Neural cell (in vitro differentiated cells): ENCODE measurements at regions not wholly inside any gene's neighbourhood (a gene's known extent, or its start where the extent isn't known, plus 50 kb on each side); places are given as distances from the start of the nearest gene placed in this dataset.
"Not testable (repeated sequence)": the region's sequence is repeated elsewhere in the genome, so short reads cannot be mapped to it uniquely, and the experiment has no call there.

ENCODE experiments used
- CTCF ChIP-seq: fragments of 450-650 bp; IDR thresholded peaks from 2 replicates; pipeline ENCODE4 v1.5.1; 2014; ENCODE audit warnings: antibody characterized with exemption, mild to moderate bottlenecking, moderate library complexity; ENCODE audit not compliant: poor library complexity, severe bottlenecking
- EP300 ChIP-seq: fragments of 450-650 bp; conservative IDR thresholded peaks from 2 replicates; pipeline ENCODE4 v1.6.1; 2014; ENCODE audit warnings: antibody characterized with exemption, mild to moderate bottlenecking, moderate library complexity; ENCODE audit not compliant: poor library complexity, severe bottlenecking
- EZH2 ChIP-seq: fragments of 200-600, 300-800 bp; shearing (Covaris generic), sonication (generic); IDR thresholded peaks from 2 replicates; pipeline ENCODE4 v1.6.1; 2014; ENCODE audit warnings: antibody characterized with exemption, low read length, borderline replicate concordance, mild to moderate bottlenecking; ENCODE audit not compliant: insufficient read depth, poor library complexity, severe bottlenecking
- MXI1 ChIP-seq: fragments of 450-650 bp; conservative IDR thresholded peaks from 2 replicates; pipeline ENCODE4 v1.6.1; 2014; ENCODE audit warnings: antibody characterized with exemption, mild to moderate bottlenecking; ENCODE audit not compliant: poor library complexity, severe bottlenecking
- POLR2AphosphoS5 ChIP-seq: IDR thresholded peaks from 2 replicates; pipeline ENCODE4 v1.6.1; 2012
- RAD21 ChIP-seq: fragments of 450-650 bp; conservative IDR thresholded peaks from 2 replicates; pipeline ENCODE4 v1.6.1; 2014; ENCODE audit warnings: antibody characterized with exemption, mild to moderate bottlenecking, moderate library complexity
- SMC3 ChIP-seq: fragments of 450-650 bp; conservative IDR thresholded peaks from 2 replicates; pipeline ENCODE4 v1.6.1; 2014; ENCODE audit warnings: antibody characterized with exemption, mild to moderate bottlenecking, moderate library complexity; ENCODE audit not compliant: poor library complexity
- TAF1 ChIP-seq: IDR thresholded peaks from 2 replicates; pipeline ENCODE4 v1.6.1; 2012; ENCODE audit warnings: low read depth
- TF ChIP-seq, protein P1 (sequence below): IDR thresholded peaks from 2 replicates; pipeline ENCODE4 v1.6.1; 2012; ENCODE audit warnings: borderline replicate concordance

DNA sequence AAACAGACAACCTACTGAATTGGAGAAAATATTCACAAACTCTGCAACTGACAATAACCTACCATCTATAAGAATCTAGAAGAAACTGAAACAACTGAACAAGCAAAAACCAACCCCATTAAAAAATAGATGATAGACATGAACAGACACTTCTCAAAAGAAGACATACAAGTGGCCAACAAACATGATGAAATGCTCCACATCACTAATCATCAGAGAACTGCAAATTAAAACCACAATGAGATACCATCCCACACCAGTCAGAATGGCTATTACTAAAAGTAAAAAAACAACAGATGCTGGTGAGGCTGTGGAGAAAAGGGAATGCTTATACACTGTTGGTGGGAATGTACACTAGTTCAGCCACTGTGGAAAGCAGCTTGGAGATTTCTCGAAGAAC lies 84.3 kb upstream of the CEP126 start:
- not testable (repeated sequence) for TF ChIP-seq POLR2AphosphoS5, TAF1, CTCF, EZH2, EP300, RAD21, SMC3, MXI1
- TF ChIP-seq, protein P1, sequence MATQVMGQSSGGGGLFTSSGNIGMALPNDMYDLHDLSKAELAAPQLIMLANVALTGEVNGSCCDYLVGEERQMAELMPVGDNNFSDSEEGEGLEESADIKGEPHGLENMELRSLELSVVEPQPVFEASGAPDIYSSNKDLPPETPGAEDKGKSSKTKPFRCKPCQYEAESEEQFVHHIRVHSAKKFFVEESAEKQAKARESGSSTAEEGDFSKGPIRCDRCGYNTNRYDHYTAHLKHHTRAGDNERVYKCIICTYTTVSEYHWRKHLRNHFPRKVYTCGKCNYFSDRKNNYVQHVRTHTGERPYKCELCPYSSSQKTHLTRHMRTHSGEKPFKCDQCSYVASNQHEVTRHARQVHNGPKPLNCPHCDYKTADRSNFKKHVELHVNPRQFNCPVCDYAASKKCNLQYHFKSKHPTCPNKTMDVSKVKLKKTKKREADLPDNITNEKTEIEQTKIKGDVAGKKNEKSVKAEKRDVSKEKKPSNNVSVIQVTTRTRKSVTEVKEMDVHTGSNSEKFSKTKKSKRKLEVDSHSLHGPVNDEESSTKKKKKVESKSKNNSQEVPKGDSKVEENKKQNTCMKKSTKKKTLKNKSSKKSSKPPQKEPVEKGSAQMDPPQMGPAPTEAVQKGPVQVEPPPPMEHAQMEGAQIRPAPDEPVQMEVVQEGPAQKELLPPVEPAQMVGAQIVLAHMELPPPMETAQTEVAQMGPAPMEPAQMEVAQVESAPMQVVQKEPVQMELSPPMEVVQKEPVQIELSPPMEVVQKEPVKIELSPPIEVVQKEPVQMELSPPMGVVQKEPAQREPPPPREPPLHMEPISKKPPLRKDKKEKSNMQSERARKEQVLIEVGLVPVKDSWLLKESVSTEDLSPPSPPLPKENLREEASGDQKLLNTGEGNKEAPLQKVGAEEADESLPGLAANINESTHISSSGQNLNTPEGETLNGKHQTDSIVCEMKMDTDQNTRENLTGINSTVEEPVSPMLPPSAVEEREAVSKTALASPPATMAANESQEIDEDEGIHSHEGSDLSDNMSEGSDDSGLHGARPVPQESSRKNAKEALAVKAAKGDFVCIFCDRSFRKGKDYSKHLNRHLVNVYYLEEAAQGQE = not testable (repeated sequence)
